ENCODE measurements at regions not wholly inside any gene's neighbourhood (a gene's known extent, or its start where the extent isn't known, plus 50 kb on each side); places are given as distances from the start of the nearest gene placed in this dataset.

- H3K36me3 ChIP-seq (ENCODE audit: control insufficient read depth in 2 of 2, extremely low read depth in 1 of 2, insufficient read depth in 2 of 2, low read length in 2 of 2), result no peaks in the 10 kb centered on the region
- H3K9ac ChIP-seq (ENCODE audit: control insufficient read depth, extremely low read depth, insufficient read depth, low read length), result no peak overlapping the region
- no peaks in the 10 kb centered on the region for H3K9me1 ChIP-seq (ENCODE audit: control insufficient read depth, extremely low read depth, insufficient read depth, low read length)
- TF ChIP-seq EZH2 (IDR thresholded peaks at IDR 0.05; ENCODE audit: low read length) (no peak), CTCF (optimal IDR thresholded peaks at IDR 0.05 in 1 of 3, IDR thresholded peaks at IDR 0.05 in 1 of 3, conservative IDR thresholded peaks at IDR 0.05 in 1 of 3; ENCODE audit: extremely low read depth in 1 of 3, insufficient read depth in 2 of 3, low read length in 3 of 3) (no peak)
- no peaks in the 10 kb centered on the region for H3K79me2 ChIP-seq (ENCODE audit: control insufficient read depth, insufficient read depth, low read length)
- dilution Hi-C loops (cut with MboI; ENCODE audit: extremely low pct_ligation_motif_present, low sequenced_read_pairs), result no loop called here
- DNase-seq (ENCODE audit: low read depth, low spot score) (no peak), FAIRE-seq (no peak)
- no peaks in the 10 kb centered on the region for H3K27me3 ChIP-seq (ENCODE audit: control insufficient read depth, extremely low read depth, insufficient read depth, low read length)
- H3K4me2 ChIP-seq (ENCODE audit: control insufficient read depth, extremely low read depth, insufficient read depth, low read depth, low read length), result no peak overlapping the region
- no peak overlapping the region for H3K27ac ChIP-seq (ENCODE audit: control insufficient read depth, insufficient read depth, low read length)
- H3K4me3 ChIP-seq (ENCODE audit: control insufficient read depth in 2 of 3, extremely low read depth in 1 of 3, insufficient read depth in 2 of 3, low read depth in 1 of 3, low read length in 3 of 3), result no peak overlapping the region
- H3K4me1 ChIP-seq (ENCODE audit: control insufficient read depth, extremely low read depth, insufficient read depth, low read length), result no peaks in the 10 kb centered on the region
- H2AFZ ChIP-seq (ENCODE audit: control insufficient read depth, low read length), result no peak overlapping the region
- H4K20me1 ChIP-seq (ENCODE audit: control insufficient read depth, extremely low read depth, insufficient read depth, low read length), result no peaks in the 10 kb centered on the region
- no peaks in the 10 kb centered on the region for H3K9me3 ChIP-seq (ENCODE audit: control insufficient read depth, low read depth, low read length)
These were observed 167.1 kb downstream of the OXSM start for GRCh38 chr3:25957026-25957425.

- Histone ChIP-seq H3K9ac (ENCODE audit: control insufficient read depth, extremely low read depth, insufficient read depth, low read length) (no peak overlapping the region), H3K4me2 (ENCODE audit: control insufficient read depth, extremely low read depth, insufficient read depth, low read depth, low read length) (no peak overlapping the region), H3K79me2 (ENCODE audit: control insufficient read depth, insufficient read depth, low read length) (no peaks in the 10 kb centered on the region), H3K4me3 (ENCODE audit: control insufficient read depth in 2 of 3, extremely low read depth in 1 of 3, insufficient read depth in 2 of 3, low read depth in 1 of 3, low read length in 3 of 3) (no peak overlapping the region), H2AFZ (ENCODE audit: control insufficient read depth, low read length) (no peak overlapping the region), H3K9me1 (ENCODE audit: control insufficient read depth, extremely low read depth, insufficient read depth, low read length) (no peaks in the 10 kb centered on the region), H3K36me3 (ENCODE audit: control insufficient read depth in 2 of 2, extremely low read depth in 1 of 2, insufficient read depth in 2 of 2, low read length in 2 of 2) (no peaks in the 10 kb centered on the region), H3K27me3 (ENCODE audit: control insufficient read depth, extremely low read depth, insufficient read depth, low read length) (no peaks in the 10 kb centered on the region), H3K4me1 (ENCODE audit: control insufficient read depth, extremely low read depth, insufficient read depth, low read length) (no peaks in the 10 kb centered on the region), H4K20me1 (ENCODE audit: control insufficient read depth, extremely low read depth, insufficient read depth, low read length) (no peaks in the 10 kb centered on the region), H3K27ac (ENCODE audit: control insufficient read depth, insufficient read depth, low read length) (no peak overlapping the region), H3K9me3 (ENCODE audit: control insufficient read depth, low read depth, low read length) (no peaks in the 10 kb centered on the region)
- FAIRE-seq (no peak), DNase-seq (ENCODE audit: low read depth, low spot score) (no peak)
- dilution Hi-C loops (cut with MboI; ENCODE audit: extremely low pct_ligation_motif_present, low sequenced_read_pairs), result no loop called here
- TF ChIP-seq CTCF (optimal IDR thresholded peaks at IDR 0.05 in 1 of 3, IDR thresholded peaks at IDR 0.05 in 1 of 3, conservative IDR thresholded peaks at IDR 0.05 in 1 of 3; ENCODE audit: extremely low read depth in 1 of 3, insufficient read depth in 2 of 3, low read length in 3 of 3) (no peak), EZH2 (IDR thresholded peaks at IDR 0.05; ENCODE audit: low read length) (no peak)
These were observed 170.9 kb downstream of the OXSM start for GRCh38 chr3:25960776-25961175.

Data from keratinocyte (primary cell).